ENCODE measurements at regions not wholly inside any gene's neighbourhood (a gene's known extent, or its start where the extent isn't known, plus 50 kb on each side); places are given as distances from the start of the nearest gene placed in this dataset.

- TF ChIP-seq, protein P1, sequence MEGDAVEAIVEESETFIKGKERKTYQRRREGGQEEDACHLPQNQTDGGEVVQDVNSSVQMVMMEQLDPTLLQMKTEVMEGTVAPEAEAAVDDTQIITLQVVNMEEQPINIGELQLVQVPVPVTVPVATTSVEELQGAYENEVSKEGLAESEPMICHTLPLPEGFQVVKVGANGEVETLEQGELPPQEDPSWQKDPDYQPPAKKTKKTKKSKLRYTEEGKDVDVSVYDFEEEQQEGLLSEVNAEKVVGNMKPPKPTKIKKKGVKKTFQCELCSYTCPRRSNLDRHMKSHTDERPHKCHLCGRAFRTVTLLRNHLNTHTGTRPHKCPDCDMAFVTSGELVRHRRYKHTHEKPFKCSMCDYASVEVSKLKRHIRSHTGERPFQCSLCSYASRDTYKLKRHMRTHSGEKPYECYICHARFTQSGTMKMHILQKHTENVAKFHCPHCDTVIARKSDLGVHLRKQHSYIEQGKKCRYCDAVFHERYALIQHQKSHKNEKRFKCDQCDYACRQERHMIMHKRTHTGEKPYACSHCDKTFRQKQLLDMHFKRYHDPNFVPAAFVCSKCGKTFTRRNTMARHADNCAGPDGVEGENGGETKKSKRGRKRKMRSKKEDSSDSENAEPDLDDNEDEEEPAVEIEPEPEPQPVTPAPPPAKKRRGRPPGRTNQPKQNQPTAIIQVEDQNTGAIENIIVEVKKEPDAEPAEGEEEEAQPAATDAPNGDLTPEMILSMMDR (IDR thresholded peaks at IDR 0.05) = no peak
- H3K27ac Mint-ChIP-seq = no peak overlapping the region
- Histone ChIP-seq H3K4me3 (ENCODE audit: low read length) (no peak overlapping the region), H3K27me3 (ENCODE audit: control insufficient read depth in 1 of 2, insufficient read depth in 2 of 2, low read length in 2 of 2) (no peaks in the 10 kb centered on the region), H3K9me3 (ENCODE audit: control insufficient read depth in 1 of 2, insufficient read depth in 1 of 2, low read length in 2 of 2) (no peaks in the 10 kb centered on the region), H3K4me1 (ENCODE audit: insufficient read depth, low read length) (no peaks in the 10 kb centered on the region), H3K27ac (ENCODE audit: low read depth in 1 of 2, low read length in 2 of 2) (no peak overlapping the region), H3K36me3 (ENCODE audit: insufficient read depth, low read length) (no peaks in the 10 kb centered on the region)
- ChIA-PET CTCF (no interaction called here), POLR2A (no interaction called here)
- H3K4me3 Mint-ChIP-seq = no peak overlapping the region
- H3K27me3 Mint-ChIP-seq = no peaks in the 10 kb centered on the region
- H3K36me3 Mint-ChIP-seq (ENCODE audit: low read depth) = no peaks in the 10 kb centered on the region
- intact Hi-C loops (cut with DNase I, micrococcal nuclease) = no loop called here
- H3K4me1 Mint-ChIP-seq (ENCODE audit: low read depth) = no peaks in the 10 kb centered on the region
- no peaks in the 10 kb centered on the region for H3K9me3 Mint-ChIP-seq
- DNase-seq (no peak), ATAC-seq (ENCODE audit: poor library complexity) (no peak)
These were observed 175.8 kb downstream of the FMR1NB start for GRCh38 chrX:148156986-148157385.

GRCh38 chrX:148159796-148160195 lies 178.7 kb downstream of the FMR1NB start:
- Mint-ChIP-seq H3K4me1 (ENCODE audit: low read depth) (no peaks in the 10 kb centered on the region), H3K27me3 (no peaks in the 10 kb centered on the region), H3K4me3 (no peak overlapping the region), H3K27ac (no peak overlapping the region), H3K36me3 (ENCODE audit: low read depth) (no peaks in the 10 kb centered on the region), H3K9me3 (no peaks in the 10 kb centered on the region)
- TF ChIP-seq, protein P1 (IDR thresholded peaks at IDR 0.05) = no peak
- intact Hi-C loops (cut with DNase I, micrococcal nuclease) = no loop called here
- ChIA-PET POLR2A (no interaction called here), CTCF (no interaction called here)
- Histone ChIP-seq H3K27ac (ENCODE audit: low read depth in 1 of 2, low read length in 2 of 2) (no peak overlapping the region), H3K36me3 (ENCODE audit: insufficient read depth, low read length) (no peaks in the 10 kb centered on the region), H3K27me3 (ENCODE audit: control insufficient read depth in 1 of 2, insufficient read depth in 2 of 2, low read length in 2 of 2) (no peaks in the 10 kb centered on the region), H3K4me1 (ENCODE audit: insufficient read depth, low read length) (no peaks in the 10 kb centered on the region), H3K9me3 (ENCODE audit: control insufficient read depth in 1 of 2, insufficient read depth in 1 of 2, low read length in 2 of 2) (no peaks in the 10 kb centered on the region), H3K4me3 (ENCODE audit: low read length) (no peak overlapping the region)
- DNase-seq (no peak), ATAC-seq (ENCODE audit: poor library complexity) (no peak)

DNA sequence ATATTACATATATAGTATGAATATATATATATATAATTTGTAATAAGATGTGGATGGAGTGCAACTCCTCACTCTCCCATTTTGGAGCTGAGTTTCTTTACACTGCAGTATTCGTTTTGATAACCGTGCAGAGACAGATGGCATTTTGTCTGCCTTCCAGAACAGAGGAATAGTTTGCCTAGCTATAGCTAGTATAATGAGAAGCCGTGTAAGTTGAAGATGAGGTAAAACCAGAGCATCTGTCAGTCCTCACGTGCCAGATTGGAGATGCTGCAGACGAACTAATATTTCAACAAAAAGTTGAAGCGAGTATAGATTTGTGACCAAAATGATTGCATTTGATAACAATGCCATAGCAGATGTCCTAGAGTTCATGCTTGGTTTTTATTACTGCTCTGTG lies 180.6 kb downstream of the FMR1NB start:
- Histone ChIP-seq H3K27ac (ENCODE audit: low read depth in 1 of 2, low read length in 2 of 2) (no peak overlapping the region), H3K9me3 (ENCODE audit: control insufficient read depth in 1 of 2, insufficient read depth in 1 of 2, low read length in 2 of 2) (no peaks in the 10 kb centered on the region), H3K36me3 (ENCODE audit: insufficient read depth, low read length) (no peaks in the 10 kb centered on the region), H3K27me3 (ENCODE audit: control insufficient read depth in 1 of 2, insufficient read depth in 2 of 2, low read length in 2 of 2) (no peaks in the 10 kb centered on the region), H3K4me1 (ENCODE audit: insufficient read depth, low read length) (no peaks in the 10 kb centered on the region), H3K4me3 (ENCODE audit: low read length) (no peak overlapping the region)
- ATAC-seq (ENCODE audit: poor library complexity) (no peak), DNase-seq (no peak)
- Mint-ChIP-seq H3K4me1 (ENCODE audit: low read depth) (no peaks in the 10 kb centered on the region), H3K27ac (no peak overlapping the region), H3K27me3 (no peaks in the 10 kb centered on the region), H3K9me3 (no peaks in the 10 kb centered on the region), H3K4me3 (no peak overlapping the region), H3K36me3 (ENCODE audit: low read depth) (no peaks in the 10 kb centered on the region)
- TF ChIP-seq, protein P1 (IDR thresholded peaks at IDR 0.05) = no peak
- ChIA-PET POLR2A (no interaction called here), CTCF (no interaction called here)
- intact Hi-C loops (cut with DNase I, micrococcal nuclease) = no loop called here
